ENCODE measurements at regions not wholly inside any gene's neighbourhood (a gene's known extent, or its start where the extent isn't known, plus 50 kb on each side); places are given as distances from the start of the nearest gene placed in this dataset.

GRCh38 chr9:106683454-106683853, 179.5 kb upstream of the ZNF462 start:
- Histone ChIP-seq H3K36me3 (ENCODE audit: low read depth) (no peaks in the 10 kb centered on the region), H3K27me3 (ENCODE audit: insufficient read depth, poor library complexity, severe bottlenecking) (no peaks in the 10 kb centered on the region), H3K9me3 (ENCODE audit: severe bottlenecking) (no peaks in the 10 kb centered on the region), H3K4me3 (ENCODE audit: severe bottlenecking) (no peak overlapping the region), H3K27ac (ENCODE audit: poor library complexity, severe bottlenecking) (no peak overlapping the region), H3K4me1 (ENCODE audit: insufficient read depth, poor library complexity, severe bottlenecking) (no peaks in the 10 kb centered on the region)
- TF ChIP-seq, protein P1, sequence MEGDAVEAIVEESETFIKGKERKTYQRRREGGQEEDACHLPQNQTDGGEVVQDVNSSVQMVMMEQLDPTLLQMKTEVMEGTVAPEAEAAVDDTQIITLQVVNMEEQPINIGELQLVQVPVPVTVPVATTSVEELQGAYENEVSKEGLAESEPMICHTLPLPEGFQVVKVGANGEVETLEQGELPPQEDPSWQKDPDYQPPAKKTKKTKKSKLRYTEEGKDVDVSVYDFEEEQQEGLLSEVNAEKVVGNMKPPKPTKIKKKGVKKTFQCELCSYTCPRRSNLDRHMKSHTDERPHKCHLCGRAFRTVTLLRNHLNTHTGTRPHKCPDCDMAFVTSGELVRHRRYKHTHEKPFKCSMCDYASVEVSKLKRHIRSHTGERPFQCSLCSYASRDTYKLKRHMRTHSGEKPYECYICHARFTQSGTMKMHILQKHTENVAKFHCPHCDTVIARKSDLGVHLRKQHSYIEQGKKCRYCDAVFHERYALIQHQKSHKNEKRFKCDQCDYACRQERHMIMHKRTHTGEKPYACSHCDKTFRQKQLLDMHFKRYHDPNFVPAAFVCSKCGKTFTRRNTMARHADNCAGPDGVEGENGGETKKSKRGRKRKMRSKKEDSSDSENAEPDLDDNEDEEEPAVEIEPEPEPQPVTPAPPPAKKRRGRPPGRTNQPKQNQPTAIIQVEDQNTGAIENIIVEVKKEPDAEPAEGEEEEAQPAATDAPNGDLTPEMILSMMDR (IDR thresholded peaks at IDR 0.05; ENCODE audit: poor library complexity, severe bottlenecking): no peak
- ATAC-seq (ENCODE audit: low read depth): no peak
- DNase-seq (ENCODE audit: low spot score): no peak

- TF ChIP-seq, protein P1 (IDR thresholded peaks at IDR 0.05; ENCODE audit: poor library complexity, severe bottlenecking): no peak
- H3K4me3 ChIP-seq (ENCODE audit: severe bottlenecking): no peak overlapping the region
- ATAC-seq (ENCODE audit: low read depth): no peak
- DNase-seq (ENCODE audit: low spot score): no peak
- H3K27me3 ChIP-seq (ENCODE audit: insufficient read depth, poor library complexity, severe bottlenecking): no peaks in the 10 kb centered on the region
- no peak overlapping the region for H3K27ac ChIP-seq (ENCODE audit: poor library complexity, severe bottlenecking)
- no peaks in the 10 kb centered on the region for H3K9me3 ChIP-seq (ENCODE audit: severe bottlenecking)
- no peaks in the 10 kb centered on the region for H3K4me1 ChIP-seq (ENCODE audit: insufficient read depth, poor library complexity, severe bottlenecking)
- H3K36me3 ChIP-seq (ENCODE audit: low read depth): no peaks in the 10 kb centered on the region
Observed at GRCh38 chr9:106684940-106685695, 177.8 kb upstream of the ZNF462 start.

DNA sequence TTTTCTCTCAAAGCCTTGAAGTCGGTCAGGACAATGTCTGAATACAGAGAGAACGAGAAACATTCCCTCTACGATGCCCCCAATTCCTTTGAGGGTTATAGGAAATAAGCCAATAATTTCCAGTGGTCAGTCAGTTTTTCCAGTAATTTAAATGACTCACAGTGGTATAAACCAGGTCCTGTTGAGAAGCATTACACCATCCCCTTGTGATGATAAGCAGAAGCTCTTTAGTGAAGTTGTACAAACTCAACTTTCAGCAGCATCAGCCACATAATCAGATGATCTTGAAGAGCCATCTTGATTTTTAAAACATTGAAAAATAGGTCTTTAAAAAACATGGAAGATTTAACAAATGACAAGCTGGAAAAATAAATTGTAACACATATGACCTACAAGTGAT, 173.9 kb upstream of the ZNF462 start:
- TF ChIP-seq, protein P1 (IDR thresholded peaks at IDR 0.05; ENCODE audit: poor library complexity, severe bottlenecking): no peak
- Histone ChIP-seq H3K4me3 (ENCODE audit: severe bottlenecking) (no peak overlapping the region), H3K27ac (ENCODE audit: poor library complexity, severe bottlenecking) (no peak overlapping the region), H3K36me3 (ENCODE audit: low read depth) (no peaks in the 10 kb centered on the region), H3K4me1 (ENCODE audit: insufficient read depth, poor library complexity, severe bottlenecking) (no peaks in the 10 kb centered on the region), H3K9me3 (ENCODE audit: severe bottlenecking) (no peaks in the 10 kb centered on the region), H3K27me3 (ENCODE audit: insufficient read depth, poor library complexity, severe bottlenecking) (no peaks in the 10 kb centered on the region)
- DNase-seq (ENCODE audit: low spot score): no peak
- no peak for ATAC-seq (ENCODE audit: low read depth)

DNA sequence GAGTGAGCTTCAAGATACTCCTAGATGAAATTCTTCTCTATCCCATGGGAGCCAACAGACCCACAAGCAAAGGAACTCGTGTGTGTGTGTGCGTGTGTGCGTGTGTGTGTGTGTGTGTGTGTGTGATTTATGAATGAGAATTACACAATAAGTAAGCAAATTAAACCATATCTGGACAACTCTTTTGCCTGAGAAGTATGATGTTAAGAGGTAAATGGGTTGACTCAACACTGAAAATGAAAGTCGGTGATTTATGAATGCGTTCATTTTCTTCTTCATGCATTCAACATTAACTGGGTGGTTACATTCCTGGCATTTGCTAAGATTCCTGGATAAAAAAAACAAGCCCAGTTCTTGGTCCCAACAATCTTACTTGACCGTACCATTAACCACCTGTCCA, 171.3 kb upstream of the ZNF462 start:
- ATAC-seq (ENCODE audit: low read depth): no peak
- H3K4me3 ChIP-seq (ENCODE audit: severe bottlenecking): no peak overlapping the region
- DNase-seq (ENCODE audit: low spot score): no peak
- no peaks in the 10 kb centered on the region for H3K9me3 ChIP-seq (ENCODE audit: severe bottlenecking)
- TF ChIP-seq, protein P1 (IDR thresholded peaks at IDR 0.05; ENCODE audit: poor library complexity, severe bottlenecking): no peak
- no peak overlapping the region for H3K27ac ChIP-seq (ENCODE audit: poor library complexity, severe bottlenecking)
- H3K36me3 ChIP-seq (ENCODE audit: low read depth): no peaks in the 10 kb centered on the region
- H3K27me3 ChIP-seq (ENCODE audit: insufficient read depth, poor library complexity, severe bottlenecking): no peaks in the 10 kb centered on the region
- H3K4me1 ChIP-seq (ENCODE audit: insufficient read depth, poor library complexity, severe bottlenecking): no peaks in the 10 kb centered on the region

DNA sequence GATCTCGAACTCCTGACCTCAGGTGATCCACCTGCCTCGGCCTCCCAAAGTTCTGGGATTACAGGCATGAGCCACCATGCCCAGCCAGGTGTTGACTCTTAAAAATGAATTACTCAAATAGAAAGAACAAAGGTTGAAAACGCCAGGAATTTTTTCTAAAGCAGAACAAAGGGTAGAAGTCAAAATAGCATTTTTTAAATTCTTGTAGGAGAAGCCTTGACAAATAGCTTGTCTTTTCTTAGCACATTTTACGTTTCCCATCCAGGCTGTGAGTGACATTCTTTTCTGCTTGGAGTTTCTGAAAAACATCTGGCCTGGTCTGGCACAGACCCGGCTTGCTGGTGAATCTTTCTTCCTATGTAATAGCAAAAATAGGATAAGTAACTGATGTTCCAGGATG, 169.4 kb upstream of the ZNF462 start:
- ATAC-seq (ENCODE audit: low read depth) (no peak), DNase-seq (ENCODE audit: low spot score) (no peak)
- Histone ChIP-seq H3K36me3 (ENCODE audit: low read depth) (no peaks in the 10 kb centered on the region), H3K4me3 (ENCODE audit: severe bottlenecking) (no peak overlapping the region), H3K4me1 (ENCODE audit: insufficient read depth, poor library complexity, severe bottlenecking) (peaks cover 7% of the 10 kb centered on the region), H3K27ac (ENCODE audit: poor library complexity, severe bottlenecking) (no peak overlapping the region), H3K27me3 (ENCODE audit: insufficient read depth, poor library complexity, severe bottlenecking) (no peaks in the 10 kb centered on the region), H3K9me3 (ENCODE audit: severe bottlenecking) (no peaks in the 10 kb centered on the region)
- TF ChIP-seq, protein P1 (IDR thresholded peaks at IDR 0.05; ENCODE audit: poor library complexity, severe bottlenecking): no peak

Measured in RWPE2 (cell line).